Hepatocyte (in vitro differentiated cells): ENCODE measurements at regions not wholly inside any gene's neighbourhood (a gene's known extent, or its start where the extent isn't known, plus 50 kb on each side); places are given as distances from the start of the nearest gene placed in this dataset.

Experiments
- CTCF ChIP-seq: fragments of 200-600 bp; sonication (generic); IDR thresholded peaks from 2 replicates; pipeline ENCODE4 v1.5.1; 2016; ENCODE audit warnings: antibody characterized with exemption, mild to moderate bottlenecking; ENCODE audit not compliant: poor library complexity
- EZH2 ChIP-seq: fragments of 200-600 bp; sonication (generic); IDR thresholded peaks from 2 replicates; pipeline ENCODE4 v1.6.1; 2016; ENCODE audit warnings: antibody characterized with exemption, mild to moderate bottlenecking, borderline replicate concordance
- EZH2phosphoT487 ChIP-seq: fragments of 200-600 bp; sonication (generic); IDR thresholded peaks from one replicate; pipeline ENCODE4 v1.6.1; 2018; ENCODE audit warnings: antibody characterized with exemption, mild to moderate bottlenecking, low read depth, moderate library complexity; ENCODE audit not compliant: unreplicated experiment, severe bottlenecking

- TF ChIP-seq EZH2 = no peak
- no peak for TF ChIP-seq CTCF
- TF ChIP-seq EZH2phosphoT487 = no peak
These were observed 53.3 kb upstream of the CD44 start for GRCh38 chr11:35085531-35086165.
